GM18858 (cell line): ENCODE measurements at regions not wholly inside any gene's neighbourhood (a gene's known extent, or its start where the extent isn't known, plus 50 kb on each side); places are given as distances from the start of the nearest gene placed in this dataset.
"Not testable (repeated sequence)": the region's sequence is repeated elsewhere in the genome, so short reads cannot be mapped to it uniquely, and the experiment has no call there.

ENCODE experiments used
- ATAC-seq: cut with Tn5 transposase; IDR thresholded peaks from one replicate; pipeline ENCODE4 v1.9.1; 2021; ENCODE audit not compliant: unreplicated experiment

GRCh38 chrX:121283921-121284320, 236.5 kb downstream of the GLUD2 start:
- peak; percentile 78 for ATAC-seq

GRCh38 chrX:121298499-121298898, 251.1 kb downstream of the GLUD2 start:
- no peak for ATAC-seq

DNA sequence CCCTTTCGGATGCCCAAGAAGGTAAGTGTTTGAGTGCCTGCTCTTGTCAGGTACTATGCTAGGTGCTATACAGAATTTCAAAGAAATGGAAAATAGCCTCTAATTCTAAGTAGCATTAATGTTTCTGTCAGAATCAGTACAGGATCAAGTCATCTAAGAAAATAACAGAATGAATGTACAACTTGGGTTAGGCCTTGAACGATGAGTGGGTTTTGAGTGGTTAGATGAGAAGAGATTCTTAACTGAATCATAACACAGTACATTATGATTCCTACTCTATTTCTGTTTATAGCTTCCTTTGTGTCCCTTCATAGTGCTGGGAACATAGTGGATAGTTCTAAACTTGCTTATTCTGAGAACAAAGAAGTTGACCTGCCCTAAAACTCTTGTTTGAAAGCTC, 253.9 kb downstream of the GLUD2 start:
- ATAC-seq, result no peak

- no peak for ATAC-seq
Observed at GRCh38 chrX:121301822-121302221, 254.4 kb downstream of the GLUD2 start.

DNA sequence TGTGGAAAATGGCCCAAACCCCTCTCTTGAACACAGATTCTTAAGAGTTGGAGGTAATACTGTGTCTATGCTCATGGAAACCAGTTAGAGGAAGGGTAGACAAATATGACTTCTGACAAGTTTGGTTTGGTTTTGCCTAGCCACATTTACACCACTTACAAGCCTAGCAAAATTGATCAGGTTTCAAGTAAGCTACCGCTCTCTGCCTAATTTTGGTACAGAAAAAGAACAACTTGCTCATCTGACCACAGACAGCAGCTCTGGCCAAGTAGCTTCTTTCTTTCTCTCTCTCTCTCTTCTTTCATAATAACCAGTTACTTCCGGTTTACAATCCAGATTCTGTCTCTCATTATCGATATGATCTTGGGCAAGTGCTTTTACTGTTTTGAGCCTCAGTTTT, 260.0 kb downstream of the GLUD2 start:
- peak; percentile 72 for ATAC-seq

DNA sequence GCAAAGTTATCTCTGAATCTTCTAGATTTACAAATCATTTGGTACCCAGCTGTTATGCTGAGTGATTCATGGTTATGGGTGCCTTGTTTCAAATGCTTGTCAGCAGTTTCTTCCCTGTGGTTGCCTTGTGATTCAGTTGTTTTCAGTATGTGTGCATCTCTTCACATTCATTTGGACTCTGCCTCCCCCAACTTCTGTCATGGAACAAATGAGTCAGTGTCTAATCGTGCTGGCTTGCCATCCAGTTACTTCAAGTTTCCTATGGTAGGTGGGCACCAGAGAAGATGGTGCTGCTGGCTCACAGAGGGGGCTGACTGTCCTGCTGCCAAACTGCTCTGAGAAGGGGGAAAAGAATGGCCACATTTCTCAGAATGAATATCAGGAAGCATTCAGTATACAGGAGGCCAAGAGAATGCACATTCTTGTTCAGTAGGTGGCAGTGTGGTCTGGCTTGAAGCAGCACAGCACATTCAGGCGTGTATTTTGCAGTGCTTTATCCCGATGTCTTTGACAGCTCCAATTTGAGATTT, 260.9 kb downstream of the GLUD2 start:
- peak; percentile 77 for ATAC-seq

DNA sequence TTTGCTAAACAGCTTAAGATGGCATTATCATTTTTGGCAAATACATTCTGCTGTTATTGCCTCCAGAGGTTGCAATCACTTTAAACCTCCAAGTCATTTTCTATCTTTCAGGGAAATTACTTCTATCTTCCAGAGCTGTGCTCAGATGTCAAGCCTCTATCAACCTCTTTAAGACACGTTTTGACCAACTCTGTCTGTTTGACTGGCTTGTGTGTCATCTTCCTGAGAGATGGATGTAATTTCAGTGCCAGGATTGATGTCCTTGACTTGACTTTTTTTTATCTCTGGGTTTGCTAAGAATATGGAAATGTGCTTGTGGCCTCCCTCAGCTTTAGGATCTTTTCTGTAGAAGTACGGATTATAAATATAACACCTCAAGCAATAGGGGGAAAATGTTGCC, 263.4 kb downstream of the GLUD2 start:
- ATAC-seq, result no peak

DNA sequence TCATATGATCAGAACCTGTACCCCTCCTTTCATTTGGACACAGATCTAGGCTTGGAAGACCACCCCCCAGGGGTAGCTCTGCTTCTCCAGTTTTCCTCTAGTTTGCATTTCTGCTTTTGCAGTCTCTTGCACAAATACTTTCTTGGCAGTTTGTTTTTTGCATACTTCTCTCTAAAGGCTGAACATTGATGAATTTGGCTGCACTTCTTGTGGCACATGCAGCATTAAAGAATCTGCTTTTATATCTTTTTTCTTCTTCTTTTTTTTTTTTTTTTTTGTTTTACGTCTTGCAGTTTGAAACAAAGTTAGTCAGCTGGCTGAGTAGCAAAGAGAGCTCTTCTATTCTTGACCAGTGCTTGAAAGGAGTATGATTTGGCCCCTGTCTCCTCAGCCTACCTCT, 273.0 kb downstream of the GLUD2 start:
- no peak for ATAC-seq

DNA sequence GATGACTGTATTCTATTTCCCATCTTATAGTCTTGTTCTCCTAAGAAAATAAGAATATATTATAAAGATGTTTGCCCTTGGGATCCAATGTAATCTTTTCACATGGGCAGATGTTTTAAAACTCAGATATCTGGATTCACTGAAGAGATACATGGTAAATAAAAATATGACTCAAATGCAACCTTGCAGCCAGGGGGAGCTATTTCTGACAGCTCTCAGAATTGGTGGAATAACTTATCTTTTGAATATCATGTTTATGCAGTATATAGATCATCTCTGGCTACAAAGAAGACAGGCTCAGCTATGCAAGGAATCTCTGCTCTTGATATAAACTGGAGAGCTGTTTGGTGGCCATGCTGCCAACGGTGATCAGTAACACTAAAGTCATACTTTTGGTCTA, 274.7 kb downstream of the GLUD2 start:
- no peak for ATAC-seq

DNA sequence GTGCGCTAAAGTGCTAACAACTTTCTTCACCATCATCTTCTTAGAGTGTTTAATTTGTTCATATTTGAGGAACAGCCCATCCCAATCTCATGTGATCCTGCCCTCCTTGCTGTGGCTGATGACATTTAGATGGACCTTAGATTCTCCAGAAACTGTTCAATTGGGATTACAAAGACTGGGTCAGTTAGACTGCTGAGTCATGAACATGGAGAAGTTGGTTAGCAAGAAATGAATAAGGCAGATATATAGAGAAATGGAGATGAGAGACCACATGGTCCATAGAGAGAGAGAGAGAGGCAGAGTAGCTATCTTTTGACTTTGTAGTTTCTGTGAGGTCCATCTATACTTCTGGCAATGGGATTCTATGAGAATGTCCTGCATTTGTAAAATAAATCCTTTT, 275.9 kb downstream of the GLUD2 start:
- no peak for ATAC-seq

GRCh38 chrX:121333942-121334341, 286.5 kb downstream of the GLUD2 start:
- ATAC-seq, result no peak

- no peak for ATAC-seq
Observed at GRCh38 chrX:121336831-121337421, 289.5 kb downstream of the GLUD2 start.

GRCh38 chrX:121337816-121338215, 290.4 kb downstream of the GLUD2 start:
- ATAC-seq, result no peak

DNA sequence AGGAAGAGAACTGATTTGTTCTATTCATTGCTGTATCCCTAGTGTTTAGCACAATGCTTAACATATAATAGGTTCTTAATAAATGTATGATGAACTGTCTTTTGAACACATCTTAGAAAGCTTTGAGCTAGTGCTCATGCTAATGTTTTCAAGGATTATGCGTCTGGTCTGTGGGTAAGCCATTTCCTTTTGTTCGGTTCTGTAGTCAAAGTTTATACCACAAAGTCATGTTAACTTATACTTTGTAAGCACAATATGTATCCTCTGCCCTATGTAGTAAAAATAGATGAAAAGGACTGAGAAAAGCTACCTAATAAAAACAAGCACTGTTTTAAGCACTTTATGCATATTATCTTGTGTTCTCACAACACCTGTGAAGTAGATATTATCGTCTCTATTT, 301.9 kb downstream of the GLUD2 start:
- no peak for ATAC-seq

GRCh38 chrX:121356139-121356849, 308.9 kb downstream of the GLUD2 start:
- no peak for ATAC-seq

DNA sequence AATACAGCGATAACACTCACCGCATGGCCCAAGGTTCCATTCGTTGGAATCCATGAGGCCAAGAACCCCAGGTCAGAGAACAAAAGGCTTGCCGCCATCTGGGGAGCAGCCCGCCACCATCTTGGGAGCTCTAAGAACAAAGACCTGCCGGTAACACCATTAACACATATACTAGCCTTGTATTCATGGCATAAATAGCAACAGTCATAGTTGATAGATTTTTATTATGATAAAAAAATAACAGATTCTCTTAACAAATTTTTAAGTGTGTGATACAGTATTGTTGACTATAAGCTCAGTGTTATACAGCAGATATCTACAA, 309.4 kb downstream of the GLUD2 start:
- no peak for ATAC-seq

- ATAC-seq, result no peak
Observed at GRCh38 chrX:121360280-121360679, 312.9 kb downstream of the GLUD2 start.

GRCh38 chrX:121365572-121366161, 318.3 kb downstream of the GLUD2 start:
- ATAC-seq, result no peak

- no peak for ATAC-seq
Observed at GRCh38 chrX:121374471-121374870, 327.1 kb downstream of the GLUD2 start.

DNA sequence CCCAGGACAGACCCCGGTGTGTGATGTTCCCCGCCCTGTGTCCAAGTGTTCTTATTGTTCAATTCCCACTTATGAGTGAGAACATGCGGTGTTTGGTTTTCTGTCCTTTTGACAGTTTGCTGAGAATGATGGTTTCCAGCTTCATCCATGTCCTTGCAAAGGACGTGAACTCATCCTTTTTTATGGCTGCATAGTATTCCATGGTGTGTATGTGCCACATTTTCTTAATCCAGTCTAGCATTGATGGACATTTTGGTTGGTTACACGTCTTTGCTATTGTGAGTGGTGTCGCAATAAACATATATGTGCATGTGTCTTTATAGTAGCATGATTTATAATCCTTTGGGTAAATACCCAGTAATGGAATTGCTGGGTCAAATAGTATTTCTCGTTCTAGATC, 334.5 kb downstream of the GLUD2 start:
- ATAC-seq, result not testable (repeated sequence)

GRCh38 chrX:121389976-121390714, 342.7 kb downstream of the GLUD2 start:
- no peak for ATAC-seq

- no peak for ATAC-seq
Observed at GRCh38 chrX:121405826-121406225, 358.4 kb downstream of the GLUD2 start.
